Muscle of back (tissue), 3 donors: ENCODE measurements at regions not wholly inside any gene's neighbourhood (a gene's known extent, or its start where the extent isn't known, plus 50 kb on each side); places are given as distances from the start of the nearest gene placed in this dataset.
"Not testable (repeated sequence)": the region's sequence is repeated elsewhere in the genome, so short reads cannot be mapped to it uniquely, and the experiment has no call there.

Source experiments
- DNase-seq, 3 donors: peaks; one replicate each; pipeline versions ENCODE4 v3.0.0 to v3.0.0-alpha.2; 2013

- DNase-seq = peak in 1 of 3 donors; percentile 60
Observed at GRCh38 chr15:32536507-32537172, 56.6 kb upstream of the GOLGA8N start.

GRCh38 chr15:32536057-32536493 is 57.2 kb upstream of the GOLGA8N start:
- not testable (repeated sequence) for DNase-seq

- not testable (repeated sequence) for DNase-seq
Observed at GRCh38 chr15:32535150-32535898, 57.9 kb upstream of the GOLGA8N start.

GRCh38 chr15:32522900-32523299 is 67.5 kb upstream of the GOLGA8O start:
- DNase-seq = not testable (repeated sequence)

- DNase-seq = not testable (repeated sequence)
Observed at GRCh38 chr15:32522421-32522820, 67.0 kb upstream of the GOLGA8O start.

- DNase-seq = not testable (repeated sequence)
Observed at GRCh38 chr15:32518976-32519375, 63.5 kb upstream of the GOLGA8O start.

- DNase-seq = not testable (repeated sequence)
Observed at GRCh38 chr15:32518013-32518412, 62.6 kb upstream of the GOLGA8O start.

GRCh38 chr15:32516954-32517353 is 61.5 kb upstream of the GOLGA8O start:
- DNase-seq = not testable (repeated sequence)

GRCh38 chr15:32513378-32513777 is 57.9 kb upstream of the GOLGA8O start:
- not testable (repeated sequence) for DNase-seq

- not testable (repeated sequence) for DNase-seq
Observed at GRCh38 chr15:32510027-32510426, 54.6 kb upstream of the GOLGA8O start.

GRCh38 chr15:32508081-32508480 is 52.6 kb upstream of the GOLGA8O start:
- not testable (repeated sequence) for DNase-seq

GRCh38 chr15:32506787-32507186 is 51.4 kb upstream of the GOLGA8O start:
- DNase-seq = not testable (repeated sequence)

GRCh38 chr15:32505633-32506032 is 50.2 kb upstream of the GOLGA8O start:
- not testable (repeated sequence) for DNase-seq
